ENCODE measurements at regions not wholly inside any gene's neighbourhood (a gene's known extent, or its start where the extent isn't known, plus 50 kb on each side); places are given as distances from the start of the nearest gene placed in this dataset.

DNA sequence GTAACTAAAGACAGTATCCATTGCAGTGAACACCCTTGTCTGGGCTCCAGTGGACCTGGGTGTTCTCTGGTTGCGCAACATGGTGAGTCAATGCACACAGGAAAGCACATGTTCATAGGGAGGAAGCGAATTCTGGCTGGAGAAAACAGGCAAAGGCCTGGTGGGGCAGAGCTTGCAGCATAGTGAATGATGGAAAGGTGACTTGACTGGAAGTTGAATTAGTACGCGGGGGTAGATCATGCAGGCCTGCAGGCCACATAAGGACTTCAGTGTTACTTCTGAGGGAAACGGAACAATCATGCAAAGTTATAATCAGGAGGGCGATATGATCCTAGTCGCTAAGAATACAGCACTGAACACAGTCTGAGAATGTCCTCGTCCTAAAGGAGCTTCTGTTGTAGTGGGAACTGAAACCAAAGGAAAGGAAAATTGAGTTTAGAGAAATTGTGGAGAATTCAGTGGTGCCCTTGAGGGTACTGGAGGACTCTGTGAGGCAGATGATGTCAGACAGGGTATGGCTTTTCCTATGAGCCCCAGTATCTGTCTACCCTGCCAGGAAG, 71.9 kb upstream of the RANBP3L start:
- Mint-ChIP-seq H3K4me3 (no peak overlapping the region), H3K27me3 (peaks cover 0 to 4% of the 10 kb centered on the region in 2 donors), H3K27ac (no peak overlapping the region), H3K9me3 (peaks cover 3% of the 10 kb centered on the region), H3K36me3 (no peaks in the 10 kb centered on the region), H3K4me1 (ENCODE audit: low read depth in 2 of 2) (no peaks in the 10 kb centered on the region)
- DNase-seq (ENCODE audit: low spot score) (no peak), ATAC-seq (no peak)

DNA sequence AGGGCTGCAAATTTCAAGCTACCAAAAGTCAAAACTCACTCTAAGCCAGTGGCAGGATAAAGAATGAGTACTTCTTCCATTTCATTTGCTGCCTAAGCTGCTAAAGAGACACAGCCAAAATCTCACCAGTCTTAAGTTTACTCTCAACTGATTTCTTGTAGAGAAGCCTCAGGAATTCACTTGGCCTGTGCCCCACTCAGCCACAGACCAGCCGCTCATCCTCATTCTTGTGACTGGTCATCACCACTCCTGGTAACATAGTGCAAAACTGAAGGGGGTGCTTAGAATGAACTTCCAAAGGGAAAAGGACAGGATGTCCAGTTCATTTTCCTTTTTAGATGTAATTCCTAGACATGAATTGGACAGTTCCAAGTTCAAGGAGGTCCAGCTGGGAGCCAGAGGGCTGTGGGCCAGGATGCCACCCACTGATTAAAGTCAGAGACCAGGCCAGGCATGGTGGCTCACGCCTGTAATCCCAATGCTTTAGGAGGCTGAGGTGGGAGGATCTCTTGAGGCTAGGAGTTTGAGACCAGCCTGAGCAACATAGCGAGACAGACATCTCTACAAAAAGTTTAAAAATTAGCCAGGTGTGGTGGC, 72.7 kb upstream of the RANBP3L start:
- H3K27me3 Mint-ChIP-seq = peaks cover 0 to 4% of the 10 kb centered on the region in 2 donors
- no peaks in the 10 kb centered on the region for H3K4me1 Mint-ChIP-seq (ENCODE audit: low read depth in 2 of 2)
- H3K36me3 Mint-ChIP-seq = no peaks in the 10 kb centered on the region
- H3K27ac Mint-ChIP-seq = no peak overlapping the region
- peaks cover 3% of the 10 kb centered on the region for H3K9me3 Mint-ChIP-seq
- DNase-seq (ENCODE audit: low spot score) (no peak), ATAC-seq (no peak)
- no peak overlapping the region for H3K4me3 Mint-ChIP-seq

DNA sequence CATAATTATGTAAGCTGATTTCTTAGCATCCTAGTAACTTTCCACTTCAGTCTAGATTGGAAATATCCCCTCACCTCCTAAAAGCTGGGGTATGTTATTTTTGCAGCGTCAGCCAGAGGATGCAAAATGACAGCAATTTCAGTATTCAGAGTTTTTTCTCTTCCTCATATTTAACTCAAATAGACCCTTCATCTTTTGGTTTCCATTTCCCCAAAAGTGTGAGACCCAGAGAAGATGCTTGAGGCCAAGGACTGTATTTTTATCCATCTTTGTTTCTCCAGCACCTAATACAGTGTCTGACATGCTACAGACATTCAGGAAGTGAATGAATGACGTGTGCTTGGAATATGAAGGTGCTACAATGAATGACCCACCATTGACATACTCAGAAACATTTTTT, 75.5 kb upstream of the RANBP3L start:
- no peak overlapping the region for H3K27ac Mint-ChIP-seq
- no peaks in the 10 kb centered on the region for H3K9me3 Mint-ChIP-seq
- DNase-seq (ENCODE audit: low spot score) (no peak), ATAC-seq (no peak)
- no peaks in the 10 kb centered on the region for H3K4me1 Mint-ChIP-seq (ENCODE audit: low read depth in 2 of 2)
- H3K27me3 Mint-ChIP-seq = peaks cover 0 to 11% of the 10 kb centered on the region in 2 donors
- no peak overlapping the region for H3K4me3 Mint-ChIP-seq
- H3K36me3 Mint-ChIP-seq = no peaks in the 10 kb centered on the region

DNA sequence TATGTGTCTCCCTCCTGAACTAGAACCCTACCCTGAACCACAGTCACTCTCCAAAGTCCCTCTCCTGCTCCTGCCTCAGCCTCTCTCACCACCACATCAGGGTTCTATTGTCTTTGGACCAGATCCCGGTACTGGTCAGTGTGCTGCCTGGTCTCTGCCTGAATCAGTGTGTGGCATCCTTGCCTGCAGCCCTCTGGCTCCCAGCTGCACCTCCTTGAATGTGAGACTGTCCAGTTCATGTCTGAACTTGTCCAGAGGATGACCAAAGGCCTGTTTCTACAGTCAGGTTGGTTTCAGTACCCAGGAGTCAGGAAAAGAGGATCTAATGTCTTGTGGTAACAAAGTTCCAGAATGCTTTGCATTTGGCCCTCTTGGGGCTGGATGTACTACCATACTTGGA, 76.8 kb upstream of the RANBP3L start:
- no peak for DNase-seq (ENCODE audit: low spot score)
- peak in 1 of 2 donors; percentile 29 for ATAC-seq
- no peak overlapping the region for H3K27ac Mint-ChIP-seq
- H3K36me3 Mint-ChIP-seq = no peaks in the 10 kb centered on the region
- no peaks in the 10 kb centered on the region for H3K9me3 Mint-ChIP-seq
- H3K4me1 Mint-ChIP-seq (ENCODE audit: low read depth in 2 of 2) = no peaks in the 10 kb centered on the region
- H3K27me3 Mint-ChIP-seq = peaks cover 0 to 11% of the 10 kb centered on the region in 2 donors
- no peak overlapping the region for H3K4me3 Mint-ChIP-seq

DNA sequence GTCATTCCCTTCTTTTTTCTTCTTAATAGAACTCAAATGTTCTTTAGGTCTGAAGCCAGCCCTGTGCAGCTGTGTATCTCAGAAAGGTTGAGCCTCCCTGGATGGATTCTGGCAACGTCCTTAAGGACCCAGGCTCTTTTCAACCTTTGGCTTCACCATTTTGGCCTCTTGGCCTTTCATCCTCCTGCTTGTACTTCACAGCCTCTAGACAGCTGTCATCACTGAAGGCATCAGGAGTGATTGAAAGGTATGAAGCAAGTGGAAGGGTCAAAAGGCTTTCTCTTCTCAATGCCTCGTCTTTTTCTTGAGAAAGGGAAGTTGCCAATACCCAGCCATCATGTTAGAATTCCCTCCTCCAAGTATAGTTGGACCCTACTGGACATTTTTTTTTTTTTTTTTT, 81.2 kb upstream of the RANBP3L start:
- Mint-ChIP-seq H3K9me3 (no peaks in the 10 kb centered on the region), H3K36me3 (no peaks in the 10 kb centered on the region), H3K4me1 (ENCODE audit: low read depth in 2 of 2) (peaks cover 0 to 3% of the 10 kb centered on the region in 2 donors), H3K27ac (no peak overlapping the region), H3K4me3 (no peak overlapping the region), H3K27me3 (peaks cover 0 to 13% of the 10 kb centered on the region in 2 donors)
- no peak for DNase-seq (ENCODE audit: low spot score)
- ATAC-seq = no peak

DNA sequence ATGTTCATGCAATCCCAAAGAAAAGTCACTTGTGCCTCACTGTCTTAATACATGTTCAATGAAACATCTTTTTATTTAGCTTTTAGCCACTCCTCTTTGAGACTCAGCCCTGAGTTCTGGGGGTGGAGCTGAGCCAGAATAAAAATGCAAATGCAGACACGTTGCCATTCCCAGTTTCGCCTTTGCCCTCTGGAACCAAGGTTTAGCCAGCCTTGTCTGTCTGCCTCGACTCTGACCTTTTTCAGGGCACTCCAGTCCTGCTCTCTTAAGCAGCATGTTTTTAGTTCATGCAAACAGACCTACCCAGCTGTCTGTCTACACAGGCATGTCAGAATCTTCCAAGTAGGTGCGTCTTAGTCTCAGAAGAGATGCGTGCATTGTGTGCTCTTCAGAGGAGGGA, 82.2 kb upstream of the RANBP3L start:
- DNase-seq (ENCODE audit: low spot score) (no peak), ATAC-seq (no peak)
- Mint-ChIP-seq H3K9me3 (no peaks in the 10 kb centered on the region), H3K27me3 (peaks cover 0 to 13% of the 10 kb centered on the region in 2 donors), H3K27ac (no peak overlapping the region), H3K4me1 (ENCODE audit: low read depth in 2 of 2) (peaks cover 0 to 3% of the 10 kb centered on the region in 2 donors), H3K36me3 (no peaks in the 10 kb centered on the region), H3K4me3 (no peak overlapping the region)

DNA sequence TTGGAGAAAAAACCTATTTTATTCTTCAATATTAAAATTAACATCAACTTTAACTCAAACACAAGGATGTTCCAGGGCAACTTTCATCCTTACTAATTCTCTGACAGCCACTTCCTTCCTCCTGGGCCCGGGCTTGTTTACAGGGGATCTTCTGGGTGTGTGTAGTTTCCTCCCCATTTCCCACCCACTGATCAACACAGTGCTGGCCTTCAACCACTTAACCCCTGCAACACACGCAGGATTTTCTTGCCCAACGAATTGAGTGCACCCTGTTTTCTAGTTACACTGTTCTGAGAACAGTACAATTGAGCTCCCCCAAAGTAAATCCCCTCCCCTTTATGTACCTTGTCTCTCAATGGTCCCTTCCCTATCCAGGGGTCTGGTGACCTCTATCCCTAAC, 83.1 kb upstream of the RANBP3L start:
- Mint-ChIP-seq H3K9me3 (no peaks in the 10 kb centered on the region), H3K27me3 (peaks cover 0 to 12% of the 10 kb centered on the region in 2 donors), H3K27ac (no peak overlapping the region), H3K36me3 (no peaks in the 10 kb centered on the region), H3K4me3 (no peak overlapping the region), H3K4me1 (ENCODE audit: low read depth in 2 of 2) (peaks cover 0 to 3% of the 10 kb centered on the region in 2 donors)
- ATAC-seq (no peak), DNase-seq (ENCODE audit: low spot score) (no peak)

DNA sequence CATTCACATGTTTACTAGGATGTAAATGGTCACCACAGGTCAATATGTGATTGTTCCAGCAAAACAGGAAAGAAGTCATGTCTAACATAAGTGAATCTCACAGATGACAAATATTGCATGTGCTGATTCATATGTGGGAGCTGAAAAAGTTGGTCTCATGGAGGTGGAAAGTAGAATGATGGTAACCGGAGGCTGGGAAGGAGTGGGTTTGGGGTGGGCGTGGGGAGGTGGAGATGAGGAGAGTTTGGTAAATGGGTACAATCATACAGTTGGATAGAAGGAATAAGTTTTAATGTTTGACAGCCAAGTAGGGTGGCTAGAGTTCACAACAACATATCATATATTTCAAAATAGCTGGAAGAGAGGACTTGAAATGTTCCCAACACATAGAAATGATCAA, 83.8 kb upstream of the RANBP3L start:
- peaks cover 0 to 3% of the 10 kb centered on the region in 2 donors for H3K4me1 Mint-ChIP-seq (ENCODE audit: low read depth in 2 of 2)
- H3K4me3 Mint-ChIP-seq = no peak overlapping the region
- no peak for DNase-seq (ENCODE audit: low spot score)
- ATAC-seq = no peak
- H3K36me3 Mint-ChIP-seq = no peaks in the 10 kb centered on the region
- H3K27ac Mint-ChIP-seq = no peak overlapping the region
- peaks cover under 1 to 9% of the 10 kb centered on the region in 2 donors for H3K27me3 Mint-ChIP-seq
- no peaks in the 10 kb centered on the region for H3K9me3 Mint-ChIP-seq

DNA sequence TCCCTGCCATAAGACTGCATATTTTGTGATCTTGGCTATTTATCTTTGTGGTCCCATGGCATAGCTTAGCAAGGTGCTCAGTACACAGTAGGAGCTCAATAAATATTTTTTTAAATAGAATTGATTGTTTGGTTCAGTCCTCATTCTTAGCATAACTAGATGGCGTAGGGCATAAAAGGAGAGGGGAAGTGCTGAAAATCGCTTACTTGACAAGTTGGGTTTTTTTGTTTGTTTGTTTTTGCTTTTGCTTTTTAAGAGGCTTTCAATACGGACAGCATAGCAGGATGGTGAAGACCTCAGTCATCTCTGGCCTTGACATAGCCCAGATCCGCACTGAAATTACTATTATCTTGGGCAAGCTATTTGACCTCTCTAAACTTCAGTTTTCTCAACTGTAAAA, 86.6 kb upstream of the RANBP3L start:
- H3K4me1 Mint-ChIP-seq (ENCODE audit: low read depth in 2 of 2) = peaks cover 0 to 3% of the 10 kb centered on the region in 2 donors
- no peak overlapping the region for H3K4me3 Mint-ChIP-seq
- H3K27me3 Mint-ChIP-seq = peaks cover 8% of the 10 kb centered on the region in 2 donors
- DNase-seq (ENCODE audit: low spot score) (no peak), ATAC-seq (no peak)
- H3K27ac Mint-ChIP-seq = no peak overlapping the region
- no peaks in the 10 kb centered on the region for H3K9me3 Mint-ChIP-seq
- H3K36me3 Mint-ChIP-seq = no peaks in the 10 kb centered on the region

DNA sequence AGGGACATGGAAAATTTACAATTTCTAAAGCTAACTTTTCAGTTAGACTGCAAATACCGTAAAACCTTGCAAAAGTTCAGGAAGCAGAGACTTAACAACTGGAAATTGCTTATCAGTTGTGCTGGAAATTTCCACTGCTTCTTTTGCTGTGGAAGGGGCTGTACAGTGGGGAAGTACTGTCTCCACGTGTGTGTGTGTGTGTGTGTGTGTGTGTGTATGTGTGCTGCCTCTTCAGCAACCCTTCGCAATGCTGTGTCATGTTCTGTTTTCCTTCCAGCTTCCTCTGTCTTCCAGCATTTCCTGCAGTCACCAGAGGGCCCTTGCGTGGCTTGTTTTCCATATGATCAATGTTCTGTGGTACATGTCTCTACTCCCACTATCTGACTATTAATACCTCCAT, 87.5 kb upstream of the RANBP3L start:
- Mint-ChIP-seq H3K27ac (no peak overlapping the region), H3K27me3 (peaks cover 8 to 10% of the 10 kb centered on the region in 2 donors), H3K9me3 (no peaks in the 10 kb centered on the region), H3K4me1 (ENCODE audit: low read depth in 2 of 2) (peaks cover 0 to 3% of the 10 kb centered on the region in 2 donors), H3K4me3 (no peak overlapping the region), H3K36me3 (no peaks in the 10 kb centered on the region)
- ATAC-seq = no peak
- DNase-seq (ENCODE audit: low spot score) = no peak

DNA sequence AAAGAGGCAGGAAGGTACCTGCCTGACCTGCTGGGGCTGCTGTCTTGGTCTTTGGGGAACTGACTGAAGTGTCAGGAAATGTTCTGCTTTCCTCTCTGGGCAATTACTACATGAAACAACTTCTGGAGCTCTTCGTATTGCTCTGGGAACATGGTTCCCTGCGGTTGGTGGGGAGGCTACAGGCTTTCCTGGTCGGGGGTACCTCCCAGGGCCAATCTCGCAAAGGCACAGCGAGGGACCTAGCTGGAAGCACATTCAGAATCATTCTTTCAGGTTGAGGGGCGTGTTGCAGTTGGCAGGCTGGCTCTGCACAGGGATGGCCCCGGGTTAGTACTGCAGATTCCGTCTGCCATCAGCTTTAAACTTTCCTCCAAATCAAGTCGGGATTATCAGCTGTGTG, 88.9 kb upstream of the RANBP3L start:
- H3K27me3 Mint-ChIP-seq = peaks cover 8 to 15% of the 10 kb centered on the region in 2 donors
- H3K4me1 Mint-ChIP-seq (ENCODE audit: low read depth in 2 of 2) = no peaks in the 10 kb centered on the region
- no peak overlapping the region for H3K27ac Mint-ChIP-seq
- no peak overlapping the region for H3K4me3 Mint-ChIP-seq
- no peaks in the 10 kb centered on the region for H3K9me3 Mint-ChIP-seq
- no peak for DNase-seq (ENCODE audit: low spot score)
- H3K36me3 Mint-ChIP-seq = no peaks in the 10 kb centered on the region
- no peak for ATAC-seq

DNA sequence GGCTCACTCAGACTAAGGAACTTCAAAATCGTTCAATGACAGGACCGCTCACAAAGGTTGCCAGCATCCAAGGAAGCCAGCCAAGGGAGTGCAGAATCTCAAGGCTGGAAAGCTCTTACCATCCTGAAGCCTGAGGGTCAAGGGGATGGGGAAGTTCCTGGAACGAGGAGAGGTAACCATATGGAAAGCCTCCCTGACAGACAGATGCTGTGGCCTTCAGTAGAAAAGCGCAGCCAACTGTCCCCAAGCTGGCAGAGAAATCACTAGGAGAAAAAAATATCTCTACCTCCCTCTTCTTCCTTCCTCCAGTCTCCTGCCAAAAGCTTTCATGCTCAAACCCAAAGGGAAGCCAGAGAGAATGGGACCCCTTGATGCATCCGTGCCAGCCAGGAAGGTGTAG, 90.5 kb upstream of the RANBP3L start:
- DNase-seq (ENCODE audit: low spot score) (no peak), ATAC-seq (no peak)
- no peak overlapping the region for H3K27ac Mint-ChIP-seq
- no peaks in the 10 kb centered on the region for H3K4me1 Mint-ChIP-seq (ENCODE audit: low read depth in 2 of 2)
- H3K27me3 Mint-ChIP-seq = peaks cover 8 to 25% of the 10 kb centered on the region in 2 donors
- H3K36me3 Mint-ChIP-seq = no peaks in the 10 kb centered on the region
- H3K9me3 Mint-ChIP-seq = no peaks in the 10 kb centered on the region
- no peak overlapping the region for H3K4me3 Mint-ChIP-seq

DNA sequence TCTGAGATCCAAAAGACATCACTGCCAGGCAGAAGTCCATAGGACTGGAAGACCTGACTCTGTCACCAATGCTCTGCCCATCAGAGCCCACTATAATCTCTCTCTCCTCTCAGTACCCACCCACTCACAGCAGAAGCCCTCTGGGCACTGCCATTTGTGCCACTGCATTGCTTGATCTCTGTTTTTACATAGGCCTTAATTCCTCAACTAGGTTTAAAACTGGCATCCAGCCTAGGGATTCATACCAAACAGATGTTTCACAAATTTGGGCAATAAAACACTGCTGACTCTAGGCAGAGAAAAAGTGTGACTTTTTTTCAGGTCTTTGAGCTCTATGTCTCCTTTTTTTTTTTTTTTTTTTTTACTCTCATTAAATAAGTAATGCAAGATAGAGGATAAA, 91.1 kb upstream of the RANBP3L start:
- DNase-seq (ENCODE audit: low spot score) (no peak), ATAC-seq (peak in 1 of 2 donors; percentile 32)
- Mint-ChIP-seq H3K4me1 (ENCODE audit: low read depth in 2 of 2) (no peaks in the 10 kb centered on the region), H3K27me3 (peaks cover 8 to 28% of the 10 kb centered on the region in 2 donors), H3K36me3 (no peaks in the 10 kb centered on the region), H3K4me3 (no peak overlapping the region), H3K27ac (no peak overlapping the region), H3K9me3 (no peaks in the 10 kb centered on the region)

DNA sequence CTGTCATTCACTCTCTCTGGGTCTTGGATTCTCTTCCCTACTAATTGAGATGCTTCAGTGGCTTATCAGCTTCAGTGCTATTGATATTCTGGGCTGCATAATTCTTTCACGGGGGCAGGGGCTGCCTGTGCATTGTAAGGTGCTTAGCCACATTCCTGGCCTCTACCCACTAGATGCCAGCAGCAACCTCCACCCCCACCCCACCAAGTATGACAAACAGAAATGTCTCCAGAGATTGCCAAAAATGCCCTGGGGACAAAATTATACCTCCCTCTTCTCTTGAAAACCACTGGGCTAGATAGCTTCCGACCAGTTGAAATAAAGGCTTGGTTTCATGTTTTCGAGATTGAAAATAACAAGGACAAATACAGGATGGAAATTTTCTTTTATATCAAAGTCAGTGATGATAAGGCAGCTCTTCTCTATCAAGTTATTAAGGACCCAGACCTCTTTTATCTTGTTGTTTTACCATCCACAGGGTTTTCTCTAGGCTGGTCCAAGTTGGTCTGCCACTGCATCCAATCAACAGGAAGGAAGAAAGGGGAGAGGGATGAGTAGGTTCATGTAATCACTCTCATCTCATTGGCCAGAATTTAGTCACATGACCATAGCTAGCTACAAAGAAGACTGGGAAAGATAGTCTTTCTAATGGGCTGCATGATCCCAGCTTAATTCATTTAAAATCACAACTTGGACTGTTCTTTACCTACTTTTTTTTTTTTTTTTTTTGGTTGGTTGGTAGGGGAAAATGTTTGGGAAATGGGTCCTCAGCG, 92.1 kb upstream of the RANBP3L start:
- no peaks in the 10 kb centered on the region for H3K4me1 Mint-ChIP-seq (ENCODE audit: low read depth in 2 of 2)
- ATAC-seq = no peak
- peaks cover 10 to 28% of the 10 kb centered on the region in 2 donors for H3K27me3 Mint-ChIP-seq
- no peaks in the 10 kb centered on the region for H3K36me3 Mint-ChIP-seq
- no peak overlapping the region for H3K27ac Mint-ChIP-seq
- H3K4me3 Mint-ChIP-seq = no peak overlapping the region
- no peaks in the 10 kb centered on the region for H3K9me3 Mint-ChIP-seq
- DNase-seq (ENCODE audit: low spot score) = no peak

Data from natural killer cell treated with Interleukin-12 subunit alpha and Interleukin-12 subunit beta and Interleukin-15 and Interleukin-18, amount 100 ng/mL, for 72 hours (primary cell).